PC-9 (cell line): ENCODE measurements at regions not wholly inside any gene's neighbourhood (a gene's known extent, or its start where the extent isn't known, plus 50 kb on each side); places are given as distances from the start of the nearest gene placed in this dataset.
A peak's percentile ranks its signal among the peaks of the same experiment; 100 is the strongest.

Experiments
- BruUV-seq: library from RNA; stranded (reverse); fragments of 400-500 nt; replicated peaks from 2 replicates; lab custom pipeline; 2021; lab: Mats Ljungman, UMichigan
- CTCF ChIA-PET: fragments of 300-600 bp; sonication (Branson Sonifier 250); formaldehyde crosslinking; loops from one replicate; lab custom pipeline; 2022; ENCODE audit warnings: antibody characterized with exemption; lab: Charles Lee
- POLR2A ChIA-PET: fragments of 300-600 bp; sonication (Branson Sonifier 250); formaldehyde crosslinking; loops from one replicate; lab custom pipeline; 2022; ENCODE audit warnings: antibody characterized with exemption; ENCODE audit not compliant: unreplicated experiment; lab: Charles Lee
- DNase-seq, 2 experiments: peaks; one replicate each; pipeline versions ENCODE4 v3.0.0 to v3.0.0-alpha.2; 2015 to 2022; ENCODE audit warnings: mixed read lengths in 1 of 2
- H2AFZ ChIP-seq: fragments of 200-600 bp; sonication (generic); 2 replicates; pipeline ENCODE4 v1.8.1; 2017; ENCODE audit warnings: antibody characterized with exemption
- H3F3A ChIP-seq: fragments of 200-600 bp; sonication (generic); 2 replicates; pipeline ENCODE4 v1.8.1; 2017; ENCODE audit warnings: antibody characterized with exemption, mild to moderate bottlenecking, low read depth; ENCODE audit not compliant: insufficient read depth
- H3K27ac ChIP-seq: fragments of 200-600 bp; sonication (generic); 2 replicates; pipeline ENCODE4 v1.6.1; 2016; ENCODE audit warnings: mixed run types
- H3K27me3 ChIP-seq: fragments of 200-600 bp; sonication (generic); 2 replicates; pipeline ENCODE4 v1.6.1; 2016; ENCODE audit warnings: low read depth, mixed run types; ENCODE audit not compliant: insufficient read depth
- H3K36me3 ChIP-seq: fragments of 200-600 bp; sonication (generic); 2 replicates; pipeline ENCODE4 v1.6.1; 2016; ENCODE audit warnings: low read depth, mixed run types
- H3K4me1 ChIP-seq: fragments of 200-600 bp; sonication (generic); replicated peaks from 2 replicates; pipeline ENCODE4 v1.6.1; 2016; ENCODE audit warnings: mixed run types; ENCODE audit not compliant: insufficient read depth
- H3K4me2 ChIP-seq: fragments of 200-600 bp; sonication (generic); 2 replicates; pipeline ENCODE4 v1.6.1; 2017; ENCODE audit warnings: mixed run types
- H3K4me3 ChIP-seq: fragments of 200-600 bp; sonication (generic); 2 replicates; pipeline ENCODE4 v1.6.1; 2016; ENCODE audit warnings: mixed run types
- H3K79me2 ChIP-seq: fragments of 200-600 bp; sonication (generic); 2 replicates; pipeline ENCODE4 v1.6.1; 2017; ENCODE audit warnings: low read depth, mixed run types
- H3K9me2 ChIP-seq: fragments of 200-600 bp; sonication (generic); 2 replicates; pipeline ENCODE4 v1.8.1; 2017; ENCODE audit warnings: mild to moderate bottlenecking; ENCODE audit not compliant: insufficient read depth
- H3K9me3 ChIP-seq: fragments of 200-600 bp; sonication (generic); 2 replicates; pipeline ENCODE4 v1.8.1; 2016; ENCODE audit warnings: low read depth; ENCODE audit not compliant: insufficient read depth
- H4K20me1 ChIP-seq: fragments of 200-600 bp; sonication (generic); 2 replicates; pipeline ENCODE4 v1.8.1; 2017; ENCODE audit not compliant: insufficient read depth
- EZH2 ChIP-seq: fragments of 200-600 bp; sonication (generic); IDR thresholded peaks from 2 replicates; pipeline ENCODE4 v1.8.0; 2017; ENCODE audit warnings: antibody characterized with exemption, low read depth
- intact Hi-C: fragments of 100-400 bp; cut with micrococcal nuclease; formaldehyde crosslinking; loops from one replicate; pipeline ENCODE4 v1.10.0; 2022; ENCODE audit not compliant: unreplicated experiment
- TF ChIP-seq, protein P1 (sequence below): fragments of 200-600 bp; sonication (generic); conservative IDR thresholded peaks from 2 replicates; pipeline ENCODE4 v1.6.1; 2017; ENCODE audit warnings: mixed run types, antibody characterized with exemption, mild to moderate bottlenecking, moderate library complexity

DNA sequence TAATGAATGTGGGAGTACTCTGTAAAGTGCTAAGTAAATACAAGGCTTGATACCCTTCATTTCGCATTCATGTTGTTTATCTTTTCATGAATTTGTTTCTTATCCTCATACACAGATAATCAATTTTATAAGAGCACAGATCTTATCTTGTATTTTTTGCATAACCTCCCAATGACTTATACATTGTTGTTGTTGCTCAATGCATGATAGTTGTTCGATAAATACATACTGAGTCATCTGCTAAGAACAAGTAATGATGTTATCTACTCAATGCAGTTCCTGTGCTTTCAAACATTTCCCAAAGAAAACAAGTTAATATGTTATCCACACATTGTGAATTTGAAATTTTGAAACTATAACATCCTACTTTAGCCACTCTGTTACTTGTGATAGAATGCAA, 60.7 kb downstream of the TAF11L14 start:
- H3K27ac ChIP-seq: peak overlapping the region; percentile 32
- H3F3A ChIP-seq: peaks cover 8% of the 10 kb centered on the region; the same call in 1 of the 2 replicates
- no peak overlapping the region for H3K4me3 ChIP-seq
- peaks cover 15% of the 10 kb centered on the region for H3K4me1 ChIP-seq
- H3K36me3 ChIP-seq: no peaks in the 10 kb centered on the region
- peak overlapping the region; percentile 13 for H3K4me2 ChIP-seq
- BruUV-seq: no TSS peak
- intact Hi-C loops: no loop called here
- H2AFZ ChIP-seq: no peak overlapping the region
- CTCF ChIA-PET: no interaction called here
- no peaks in the 10 kb centered on the region; the same call in 1 of the 2 replicates for H3K27me3 ChIP-seq
- no peaks in the 10 kb centered on the region for H3K79me2 ChIP-seq
- peak in 1 of 2 experiments; percentile 51 for DNase-seq
- TF ChIP-seq, protein P1, sequence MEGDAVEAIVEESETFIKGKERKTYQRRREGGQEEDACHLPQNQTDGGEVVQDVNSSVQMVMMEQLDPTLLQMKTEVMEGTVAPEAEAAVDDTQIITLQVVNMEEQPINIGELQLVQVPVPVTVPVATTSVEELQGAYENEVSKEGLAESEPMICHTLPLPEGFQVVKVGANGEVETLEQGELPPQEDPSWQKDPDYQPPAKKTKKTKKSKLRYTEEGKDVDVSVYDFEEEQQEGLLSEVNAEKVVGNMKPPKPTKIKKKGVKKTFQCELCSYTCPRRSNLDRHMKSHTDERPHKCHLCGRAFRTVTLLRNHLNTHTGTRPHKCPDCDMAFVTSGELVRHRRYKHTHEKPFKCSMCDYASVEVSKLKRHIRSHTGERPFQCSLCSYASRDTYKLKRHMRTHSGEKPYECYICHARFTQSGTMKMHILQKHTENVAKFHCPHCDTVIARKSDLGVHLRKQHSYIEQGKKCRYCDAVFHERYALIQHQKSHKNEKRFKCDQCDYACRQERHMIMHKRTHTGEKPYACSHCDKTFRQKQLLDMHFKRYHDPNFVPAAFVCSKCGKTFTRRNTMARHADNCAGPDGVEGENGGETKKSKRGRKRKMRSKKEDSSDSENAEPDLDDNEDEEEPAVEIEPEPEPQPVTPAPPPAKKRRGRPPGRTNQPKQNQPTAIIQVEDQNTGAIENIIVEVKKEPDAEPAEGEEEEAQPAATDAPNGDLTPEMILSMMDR: no peak
- TF ChIP-seq EZH2: no peak
- H3K9me3 ChIP-seq: no peaks in the 10 kb centered on the region
- H4K20me1 ChIP-seq: no peaks in the 10 kb centered on the region
- H3K9me2 ChIP-seq: no peaks in the 10 kb centered on the region
- POLR2A ChIA-PET: no interaction called here

DNA sequence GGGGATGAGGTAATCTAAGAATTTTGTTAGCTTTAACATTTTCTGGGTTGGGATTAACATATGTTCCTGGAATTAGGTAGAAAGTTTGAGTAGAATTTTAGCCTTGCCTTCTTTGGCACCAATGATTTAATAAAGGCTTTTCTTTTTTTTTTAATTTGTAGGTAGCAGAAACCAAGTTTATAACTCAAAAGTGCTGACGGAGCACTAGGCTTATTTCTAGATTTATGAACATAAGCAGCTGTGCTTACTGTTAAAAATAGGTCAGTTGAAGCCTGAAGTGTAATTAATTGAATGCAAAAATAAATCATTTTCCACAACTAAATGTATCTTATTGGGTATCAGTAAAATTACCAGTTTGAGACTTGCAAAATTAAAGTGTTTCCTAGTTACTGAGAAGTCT, 62.4 kb downstream of the TAF11L14 start:
- no peaks in the 10 kb centered on the region for H3K79me2 ChIP-seq
- no peak overlapping the region for H3K4me2 ChIP-seq
- intact Hi-C loops: no loop called here
- BruUV-seq: no TSS peak
- no peak overlapping the region for H3K4me3 ChIP-seq
- TF ChIP-seq EZH2: no peak
- TF ChIP-seq, protein P1: no peak
- CTCF ChIA-PET: no interaction called here
- no peaks in the 10 kb centered on the region for H4K20me1 ChIP-seq
- H2AFZ ChIP-seq: no peak overlapping the region
- H3K9me3 ChIP-seq: no peaks in the 10 kb centered on the region
- no peak overlapping the region for H3K27ac ChIP-seq
- H3K36me3 ChIP-seq: no peaks in the 10 kb centered on the region
- POLR2A ChIA-PET: no interaction called here
- peaks cover 8% of the 10 kb centered on the region; the same call in 1 of the 2 replicates for H3F3A ChIP-seq
- no peaks in the 10 kb centered on the region for H3K9me2 ChIP-seq
- H3K27me3 ChIP-seq: no peaks in the 10 kb centered on the region; the same call in 1 of the 2 replicates
- DNase-seq: no peak
- H3K4me1 ChIP-seq: peaks cover 15% of the 10 kb centered on the region

DNA sequence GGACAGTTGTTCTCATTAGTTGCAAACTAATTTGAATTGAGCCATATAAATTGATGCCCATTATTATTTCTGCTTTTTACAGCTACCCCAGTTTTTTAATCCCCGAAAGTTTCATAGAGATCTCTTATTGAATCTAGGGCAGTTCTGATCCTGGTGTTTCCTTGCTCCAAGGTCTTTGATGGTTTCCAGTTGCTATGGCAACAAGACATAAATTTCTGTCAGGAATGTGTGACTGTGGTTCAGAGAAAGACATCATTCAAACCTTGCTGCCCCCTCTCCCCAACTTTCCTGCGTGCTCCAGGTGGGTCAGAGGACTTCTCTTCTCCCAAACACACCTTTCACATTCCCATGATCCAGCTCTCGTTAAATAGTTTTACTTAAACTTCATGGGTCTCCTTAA, 63.4 kb downstream of the TAF11L14 start:
- Histone ChIP-seq H3K4me3 (no peak overlapping the region), H3K27me3 (no peaks in the 10 kb centered on the region), H3K9me2 (no peaks in the 10 kb centered on the region), H3K4me1 (peaks cover 17% of the 10 kb centered on the region), H3K79me2 (no peaks in the 10 kb centered on the region), H4K20me1 (no peaks in the 10 kb centered on the region), H2AFZ (no peak overlapping the region), H3K36me3 (no peaks in the 10 kb centered on the region), H3K4me2 (no peak overlapping the region), H3K9me3 (no peaks in the 10 kb centered on the region), H3F3A (peaks cover 8% of the 10 kb centered on the region; the same call in 1 of the 2 replicates), H3K27ac (no peak overlapping the region)
- BruUV-seq: no TSS peak
- no peak for DNase-seq
- TF ChIP-seq, protein P1: no peak
- TF ChIP-seq EZH2: no peak
- ChIA-PET POLR2A (no interaction called here), CTCF (no interaction called here)
- intact Hi-C loops: no loop called here
